RWPE1 (cell line): ENCODE measurements at regions not wholly inside any gene's neighbourhood (a gene's known extent, or its start where the extent isn't known, plus 50 kb on each side); places are given as distances from the start of the nearest gene placed in this dataset.

Experiments
- CTCF ChIA-PET: fragments of 350-600 bp; sonication (Branson Sonifier 250); formaldehyde crosslinking; extraction: SDS; loops from one replicate; lab custom pipeline; 2021; lab: Yijun Ruan, JAX
- POLR2A ChIA-PET: fragments of 400-600 bp; formaldehyde crosslinking; extraction: SDS; loops from one replicate; lab custom pipeline; 2020; ENCODE audit warnings: antibody characterized with exemption; ENCODE audit not compliant: low non-redundant PET; lab: Yijun Ruan, JAX
- DNase-seq: peaks from one replicate; pipeline ENCODE4 v3.0.0; 2012; ENCODE audit warnings: low spot score
- H3K27ac ChIP-seq: fragments of 450-650 bp; 2 replicates; pipeline ENCODE4 v1.5.1; 2017
- TF ChIP-seq, protein P1 (sequence below): fragments of 450-650 bp; conservative IDR thresholded peaks from 2 replicates; pipeline ENCODE4 v1.5.1; 2017; ENCODE audit warnings: low read depth, mild to moderate bottlenecking

DNA sequence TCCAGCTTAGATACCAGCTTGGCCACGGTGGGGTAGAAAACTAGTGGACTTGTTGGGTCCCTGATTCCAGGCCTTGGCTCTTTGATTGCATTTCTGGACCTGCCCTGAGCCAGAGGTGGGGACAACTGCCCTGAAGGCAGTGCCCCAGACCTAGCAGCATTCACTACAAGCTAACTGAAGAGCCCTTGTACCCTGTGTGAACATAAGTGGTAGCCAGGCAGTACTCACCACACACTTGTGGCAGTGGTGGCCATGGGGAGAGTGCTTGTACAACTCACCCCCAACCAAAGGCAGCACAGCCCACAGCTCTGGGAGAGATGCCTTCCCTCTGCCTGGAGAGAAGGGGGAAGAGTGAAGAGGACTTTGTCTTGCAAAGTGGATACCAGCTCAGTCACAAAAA is 177.3 kb upstream of the NAALADL2 start:
- no peak overlapping the region for H3K27ac ChIP-seq
- ChIA-PET CTCF (no interaction called here), POLR2A (no interaction called here)
- TF ChIP-seq, protein P1, sequence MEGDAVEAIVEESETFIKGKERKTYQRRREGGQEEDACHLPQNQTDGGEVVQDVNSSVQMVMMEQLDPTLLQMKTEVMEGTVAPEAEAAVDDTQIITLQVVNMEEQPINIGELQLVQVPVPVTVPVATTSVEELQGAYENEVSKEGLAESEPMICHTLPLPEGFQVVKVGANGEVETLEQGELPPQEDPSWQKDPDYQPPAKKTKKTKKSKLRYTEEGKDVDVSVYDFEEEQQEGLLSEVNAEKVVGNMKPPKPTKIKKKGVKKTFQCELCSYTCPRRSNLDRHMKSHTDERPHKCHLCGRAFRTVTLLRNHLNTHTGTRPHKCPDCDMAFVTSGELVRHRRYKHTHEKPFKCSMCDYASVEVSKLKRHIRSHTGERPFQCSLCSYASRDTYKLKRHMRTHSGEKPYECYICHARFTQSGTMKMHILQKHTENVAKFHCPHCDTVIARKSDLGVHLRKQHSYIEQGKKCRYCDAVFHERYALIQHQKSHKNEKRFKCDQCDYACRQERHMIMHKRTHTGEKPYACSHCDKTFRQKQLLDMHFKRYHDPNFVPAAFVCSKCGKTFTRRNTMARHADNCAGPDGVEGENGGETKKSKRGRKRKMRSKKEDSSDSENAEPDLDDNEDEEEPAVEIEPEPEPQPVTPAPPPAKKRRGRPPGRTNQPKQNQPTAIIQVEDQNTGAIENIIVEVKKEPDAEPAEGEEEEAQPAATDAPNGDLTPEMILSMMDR, result no peak
- DNase-seq, result no peak

GRCh38 chr3:174685796-174686195 is 173.3 kb upstream of the NAALADL2 start:
- H3K27ac ChIP-seq, result no peak overlapping the region
- TF ChIP-seq, protein P1, result no peak
- ChIA-PET POLR2A (no interaction called here), CTCF (no interaction called here)
- DNase-seq, result no peak

- POLR2A ChIA-PET, result no interaction called here
Observed at GRCh38 chr3:174697310-174697709, 161.8 kb upstream of the NAALADL2 start.

DNA sequence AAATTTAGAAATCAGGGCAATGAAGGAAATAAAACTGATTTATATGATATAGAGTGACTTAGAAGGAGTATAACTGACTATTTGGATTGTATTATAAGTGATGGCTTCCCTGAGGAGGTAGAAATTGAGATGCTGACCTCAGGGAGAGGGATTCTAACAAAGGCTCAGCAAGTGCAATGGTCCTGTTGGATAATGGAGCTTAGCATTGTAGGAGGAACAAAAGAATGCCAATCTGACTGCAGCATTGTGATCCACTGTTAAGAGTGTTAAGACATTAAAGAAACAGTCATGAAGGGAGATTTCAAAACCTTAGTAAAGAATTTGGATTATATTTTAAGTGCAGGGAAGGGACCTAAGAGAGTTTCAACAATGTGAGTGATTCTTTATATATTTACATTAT is 158.4 kb upstream of the NAALADL2 start:
- ChIA-PET POLR2A (no interaction called here), CTCF (interaction anchor here (0.6 kb wide), 1 partner anchor 221 kb away, joined by 3 read pairs; no protein-coding TSS in a partner anchor)
- TF ChIP-seq, protein P1, result no peak
- DNase-seq, result no peak
- no peak overlapping the region for H3K27ac ChIP-seq

More at GRCh38 chr3:174697310-174697709, 161.8 kb upstream of the NAALADL2 start:
- TF ChIP-seq, protein P1, result no peak
- no peak overlapping the region for H3K27ac ChIP-seq
- CTCF ChIA-PET, result no interaction called here
- no peak for DNase-seq

GRCh38 chr3:174710612-174711011 is 148.5 kb upstream of the NAALADL2 start:
- no peak for DNase-seq
- CTCF ChIA-PET, result interaction anchor here (0.8 kb wide), 1 partner anchor 1889 kb away, joined by 3 read pairs; no protein-coding TSS in a partner anchor
- no peak overlapping the region for H3K27ac ChIP-seq
- TF ChIP-seq, protein P1, result no peak
- POLR2A ChIA-PET, result no interaction called here

- ChIA-PET POLR2A (no interaction called here), CTCF (no interaction called here)
- H3K27ac ChIP-seq, result no peak overlapping the region
- no peak for DNase-seq
- TF ChIP-seq, protein P1, result no peak
Observed at GRCh38 chr3:174715386-174715785, 143.7 kb upstream of the NAALADL2 start.

GRCh38 chr3:174716956-174717505 is 142.1 kb upstream of the NAALADL2 start:
- TF ChIP-seq, protein P1, result no peak
- H3K27ac ChIP-seq, result no peak overlapping the region
- ChIA-PET CTCF (no interaction called here), POLR2A (no interaction called here)
- DNase-seq, result no peak
